GM18508 (cell line): ENCODE measurements at regions not wholly inside any gene's neighbourhood (a gene's known extent, or its start where the extent isn't known, plus 50 kb on each side); places are given as distances from the start of the nearest gene placed in this dataset.

Experiments used
- ATAC-seq: cut with Tn5 transposase; IDR thresholded peaks from one replicate; pipeline ENCODE4 v1.9.1; 2021; ENCODE audit warnings: moderate number of reproducible peaks; ENCODE audit not compliant: insufficient read depth, unreplicated experiment

- no peak for ATAC-seq
These were observed 94.5 kb upstream of the SPATA31D4 start for GRCh38 chr9:81833563-81834345.

- no peak for ATAC-seq
These were observed 86.9 kb upstream of the SPATA31D4 start for GRCh38 chr9:81841333-81841732.

DNA sequence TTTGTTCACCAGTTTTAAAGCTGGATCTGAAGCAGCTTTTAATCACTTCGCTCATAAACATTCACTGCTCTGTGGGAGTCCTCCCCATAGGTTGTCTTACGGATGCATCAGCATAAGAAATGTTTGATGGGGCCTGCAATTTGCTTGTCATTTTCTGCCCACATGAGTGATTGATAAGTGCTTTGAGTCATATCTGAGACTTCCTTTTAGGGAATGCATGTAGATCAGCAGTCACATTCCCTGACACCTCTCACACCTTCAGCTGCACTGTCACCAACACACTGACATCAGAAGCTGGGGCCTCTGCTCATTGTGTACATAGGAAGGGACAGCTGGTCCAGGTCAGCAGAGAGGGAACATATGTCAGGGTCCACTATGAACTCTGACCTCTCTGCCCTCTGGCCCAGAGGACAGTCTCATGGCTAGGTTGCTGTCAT is 84.1 kb upstream of the SPATA31D4 start:
- ATAC-seq: no peak

DNA sequence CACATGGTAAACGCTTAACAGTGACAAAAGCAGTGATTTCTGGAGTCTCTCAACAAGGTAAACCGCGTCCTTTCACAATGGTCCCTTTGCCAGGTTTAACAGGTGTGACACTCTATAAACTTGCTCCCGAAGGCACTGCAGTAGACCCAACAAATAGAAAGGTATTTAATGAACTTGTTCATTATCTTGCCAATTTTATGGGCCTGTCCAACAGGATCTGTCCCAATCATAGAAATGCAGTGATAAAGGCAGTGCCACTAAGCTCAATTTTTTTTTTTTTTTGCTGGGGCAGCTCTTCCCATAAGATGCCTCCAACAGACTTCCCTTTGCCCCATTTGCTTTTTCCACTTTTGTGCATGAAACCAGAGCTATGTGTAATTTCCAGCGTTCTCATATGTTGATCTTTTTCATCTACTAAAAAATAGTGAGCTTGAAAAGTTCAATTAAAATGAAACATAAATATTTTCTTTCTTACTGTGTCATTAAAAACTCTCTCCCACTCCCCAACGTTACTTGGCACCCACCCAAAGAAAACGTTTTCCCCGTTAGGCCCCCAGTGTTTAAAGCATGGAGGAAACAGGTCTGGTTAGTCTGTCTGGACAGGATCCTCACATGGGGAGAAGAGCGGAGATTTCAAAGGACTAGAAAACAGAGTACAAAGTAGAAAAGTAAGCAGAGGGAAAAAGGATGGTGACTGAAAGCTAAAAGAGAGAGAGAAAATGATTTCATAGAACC is 80.9 kb upstream of the SPATA31D4 start:
- no peak for ATAC-seq

- no peak for ATAC-seq
These were observed 79.8 kb upstream of the SPATA31D4 start for GRCh38 chr9:81848472-81848871.

DNA sequence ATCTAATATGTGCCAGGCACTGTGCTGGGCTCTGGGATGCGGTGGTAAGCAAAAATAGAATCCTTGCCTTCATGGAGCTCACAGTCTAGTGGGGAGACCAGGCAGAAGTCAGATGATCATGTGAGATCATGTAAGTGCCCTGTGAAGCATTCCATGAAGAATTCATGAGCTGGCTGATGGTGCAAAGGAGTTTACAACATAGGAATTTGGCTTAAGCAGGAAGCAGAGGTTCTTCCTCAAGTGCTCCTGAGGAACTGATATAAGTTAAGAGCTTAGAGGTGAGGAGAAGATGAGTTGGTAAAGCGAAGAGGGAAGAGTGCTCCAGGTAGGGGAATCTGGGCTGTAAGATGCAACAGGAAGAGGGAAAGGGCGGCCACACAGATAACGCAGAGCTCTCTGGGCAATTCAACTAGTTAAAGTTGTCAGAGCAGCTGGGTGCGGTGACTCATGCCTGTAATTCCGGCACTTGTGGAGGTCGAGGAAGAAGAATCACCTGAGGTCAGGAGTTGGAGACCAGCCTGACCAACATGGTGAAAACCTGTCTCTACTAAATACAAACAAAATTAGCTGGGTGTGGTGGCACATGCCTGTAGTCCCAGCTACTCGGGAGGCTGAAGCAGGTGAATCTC is 78.5 kb upstream of the SPATA31D4 start:
- ATAC-seq: no peak

DNA sequence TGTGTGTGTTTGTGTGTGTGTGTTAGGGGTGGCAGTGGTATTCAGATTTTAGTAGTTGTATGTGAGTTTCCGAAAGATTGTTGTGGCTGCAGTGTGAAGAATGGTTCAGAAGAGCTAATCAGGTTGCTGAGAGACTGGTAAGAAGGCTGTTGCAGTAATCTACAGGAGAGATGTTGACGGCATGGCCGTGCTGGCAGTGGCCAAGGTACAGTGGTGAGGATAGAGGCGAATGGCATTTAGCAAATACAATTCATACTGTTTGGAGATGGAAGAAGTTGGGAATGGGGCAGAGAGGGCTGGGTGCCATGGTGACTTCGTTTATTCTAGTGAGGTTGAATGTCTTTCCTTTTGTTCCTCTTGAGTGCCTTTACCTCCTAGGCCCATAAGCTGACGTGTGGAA is 77.5 kb upstream of the SPATA31D4 start:
- ATAC-seq: no peak

DNA sequence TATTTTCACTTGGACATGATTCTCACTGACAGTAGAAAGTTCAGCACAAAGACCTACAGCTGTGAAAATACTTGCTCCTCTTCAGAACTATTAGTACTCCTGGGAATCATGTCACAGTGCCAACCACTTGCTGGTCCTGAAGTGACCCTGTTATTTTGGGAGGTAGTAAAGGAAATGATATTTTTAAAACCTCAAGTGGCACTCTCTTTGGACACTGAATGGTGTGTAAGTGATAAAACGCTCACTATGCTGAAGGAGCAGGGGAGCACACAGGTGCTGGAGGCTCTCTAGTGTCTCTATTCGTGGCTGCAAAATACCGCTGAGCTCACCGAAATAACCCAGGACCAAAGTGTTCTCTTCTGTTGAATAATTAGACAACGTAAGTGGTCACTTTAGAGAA is 76.9 kb upstream of the SPATA31D4 start:
- ATAC-seq: no peak

- ATAC-seq: no peak
These were observed 75.4 kb upstream of the SPATA31D4 start for GRCh38 chr9:81852820-81853219.

DNA sequence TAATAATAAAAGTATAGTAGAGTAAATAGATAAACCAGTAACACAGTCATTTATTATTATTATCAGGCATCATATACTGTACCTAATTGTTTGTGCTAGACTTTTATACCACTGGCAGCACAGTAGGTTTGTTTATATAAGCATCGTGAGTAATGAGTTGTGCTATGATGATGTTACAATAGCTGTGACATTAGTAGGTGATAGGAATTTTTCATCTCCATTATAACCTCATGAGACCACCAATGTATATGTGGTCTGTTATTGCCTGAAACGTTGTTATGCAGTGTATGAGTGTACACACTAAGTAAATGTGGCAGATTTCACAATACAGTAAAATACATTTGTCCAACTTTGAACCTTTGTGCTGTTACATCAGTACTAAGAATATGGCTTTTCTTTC is 72.7 kb upstream of the SPATA31D4 start:
- no peak for ATAC-seq

DNA sequence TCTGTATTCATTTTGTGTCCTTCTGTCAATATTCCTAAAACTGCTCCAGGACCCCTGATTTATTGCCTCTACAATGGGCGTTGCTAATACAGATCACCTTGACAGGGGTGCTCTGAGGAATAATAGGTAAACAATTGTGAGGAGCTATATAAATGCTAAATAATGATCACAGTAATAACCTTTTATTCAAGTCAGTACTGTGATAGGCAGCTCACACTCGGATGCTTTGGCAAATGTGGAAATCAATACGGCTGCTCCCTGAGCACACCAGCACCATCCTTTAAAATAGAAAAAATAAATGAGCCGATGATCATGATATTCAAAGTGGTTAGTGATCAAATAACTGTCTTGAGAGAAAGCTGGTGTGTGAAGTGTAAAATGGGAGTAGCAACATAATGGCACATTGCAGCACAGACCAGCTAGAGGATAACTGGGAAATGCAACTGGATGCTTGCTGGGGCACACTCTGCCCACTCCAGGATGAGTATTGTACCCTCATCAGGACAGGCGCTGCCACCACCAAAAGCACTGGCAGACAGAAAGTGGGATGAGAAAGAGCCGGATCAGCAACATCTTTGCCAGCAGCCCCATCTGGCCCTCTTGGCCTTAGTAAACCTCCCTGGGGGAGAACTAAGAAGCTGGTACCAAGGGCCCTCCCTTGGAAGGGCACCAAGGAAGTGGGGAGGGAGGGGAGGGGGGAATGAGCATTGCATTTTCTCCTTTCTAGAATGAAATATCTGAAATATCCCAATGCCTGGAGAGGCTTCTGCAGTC is 69.4 kb upstream of the SPATA31D4 start:
- no peak for ATAC-seq

- ATAC-seq: no peak
These were observed 67.6 kb upstream of the SPATA31D4 start for GRCh38 chr9:81860581-81860980.

- no peak for ATAC-seq
These were observed 66.6 kb upstream of the SPATA31D4 start for GRCh38 chr9:81861644-81862043.

GRCh38 chr9:81868145-81868544 is 60.1 kb upstream of the SPATA31D4 start:
- no peak for ATAC-seq

GRCh38 chr9:81871695-81872094 is 56.5 kb upstream of the SPATA31D4 start:
- ATAC-seq: no peak

GRCh38 chr9:81874250-81874649 is 54.0 kb upstream of the SPATA31D4 start:
- no peak for ATAC-seq

GRCh38 chr9:81874931-81875330 is 53.3 kb upstream of the SPATA31D4 start:
- no peak for ATAC-seq

DNA sequence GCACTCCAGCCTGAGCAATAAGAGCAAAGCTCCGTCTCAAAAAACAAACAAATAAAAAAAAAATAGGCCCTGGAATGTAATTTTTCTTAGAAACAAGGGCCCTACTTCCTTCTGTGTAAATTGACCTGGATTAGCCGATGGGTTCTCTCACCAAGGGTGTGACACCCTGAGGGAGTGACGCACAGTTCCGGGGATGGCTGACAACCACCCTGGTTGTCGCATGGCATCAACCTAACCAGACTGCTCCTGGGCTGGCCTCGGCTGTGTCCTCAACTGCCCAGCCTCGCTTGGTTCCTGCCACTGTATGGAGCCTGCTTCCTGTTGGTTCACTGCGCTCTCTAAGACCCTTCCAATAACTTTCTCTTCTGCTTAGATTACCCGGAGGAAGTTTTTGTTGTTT is 51.2 kb upstream of the SPATA31D4 start:
- no peak for ATAC-seq
